ENCODE measurements at regions not wholly inside any gene's neighbourhood (a gene's known extent, or its start where the extent isn't known, plus 50 kb on each side); places are given as distances from the start of the nearest gene placed in this dataset.

DNA sequence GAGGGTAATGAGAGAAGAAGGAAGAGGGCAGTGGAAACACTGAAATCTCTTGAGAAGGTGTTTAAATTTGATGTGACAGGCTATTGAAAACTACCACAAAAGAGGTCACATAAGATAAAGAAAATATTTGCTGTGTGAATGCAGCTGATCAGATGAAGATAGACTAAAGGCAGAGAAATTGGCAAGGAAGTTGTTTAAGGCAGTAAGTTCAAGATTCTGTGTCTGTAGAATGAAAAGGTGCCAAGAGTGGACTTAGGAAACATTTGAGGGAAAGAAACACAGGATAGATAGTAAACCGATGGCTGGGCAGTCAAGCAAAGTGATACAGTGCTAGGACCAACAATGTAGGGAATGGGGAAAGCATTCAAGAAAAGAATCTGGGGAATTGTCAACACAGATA lies 332.3 kb upstream of the MARCKS start:
- no peak overlapping the region for H3K4me3 Mint-ChIP-seq
- H3K36me3 Mint-ChIP-seq: no peaks in the 10 kb centered on the region
- peaks cover 6% of the 10 kb centered on the region for H3K9me3 Mint-ChIP-seq
- peaks cover 8% of the 10 kb centered on the region for H3K4me1 Mint-ChIP-seq (ENCODE audit: unreplicated experiment)
- H3K27me3 Mint-ChIP-seq: no peaks in the 10 kb centered on the region
- TF ChIP-seq, protein P1, sequence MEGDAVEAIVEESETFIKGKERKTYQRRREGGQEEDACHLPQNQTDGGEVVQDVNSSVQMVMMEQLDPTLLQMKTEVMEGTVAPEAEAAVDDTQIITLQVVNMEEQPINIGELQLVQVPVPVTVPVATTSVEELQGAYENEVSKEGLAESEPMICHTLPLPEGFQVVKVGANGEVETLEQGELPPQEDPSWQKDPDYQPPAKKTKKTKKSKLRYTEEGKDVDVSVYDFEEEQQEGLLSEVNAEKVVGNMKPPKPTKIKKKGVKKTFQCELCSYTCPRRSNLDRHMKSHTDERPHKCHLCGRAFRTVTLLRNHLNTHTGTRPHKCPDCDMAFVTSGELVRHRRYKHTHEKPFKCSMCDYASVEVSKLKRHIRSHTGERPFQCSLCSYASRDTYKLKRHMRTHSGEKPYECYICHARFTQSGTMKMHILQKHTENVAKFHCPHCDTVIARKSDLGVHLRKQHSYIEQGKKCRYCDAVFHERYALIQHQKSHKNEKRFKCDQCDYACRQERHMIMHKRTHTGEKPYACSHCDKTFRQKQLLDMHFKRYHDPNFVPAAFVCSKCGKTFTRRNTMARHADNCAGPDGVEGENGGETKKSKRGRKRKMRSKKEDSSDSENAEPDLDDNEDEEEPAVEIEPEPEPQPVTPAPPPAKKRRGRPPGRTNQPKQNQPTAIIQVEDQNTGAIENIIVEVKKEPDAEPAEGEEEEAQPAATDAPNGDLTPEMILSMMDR (conservative IDR thresholded peaks at IDR 0.05): no peak
- no peak overlapping the region for H3K27ac Mint-ChIP-seq
- DNase-seq (ENCODE audit: extremely low spot score, unreplicated experiment): no peak

DNA sequence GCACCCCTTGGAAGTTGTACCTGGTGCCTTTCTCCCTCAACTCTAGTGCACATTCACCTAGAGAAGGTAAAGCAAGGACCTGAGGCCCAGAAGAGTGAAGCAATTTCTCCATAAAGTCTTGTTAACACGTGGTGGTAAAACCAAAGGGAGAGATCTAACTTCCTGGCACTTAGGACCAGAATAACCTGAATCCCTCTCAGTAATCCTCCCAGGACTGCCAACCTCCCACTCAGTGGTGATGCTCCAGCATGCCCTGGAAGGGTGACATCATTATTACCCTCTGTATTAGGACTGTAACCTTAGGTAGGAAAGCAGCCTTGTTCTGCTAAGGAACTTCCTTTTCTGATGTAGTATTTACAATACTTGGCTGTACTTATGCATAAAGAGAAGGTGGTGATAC lies 330.6 kb upstream of the MARCKS start:
- H3K36me3 Mint-ChIP-seq: no peaks in the 10 kb centered on the region
- H3K4me1 Mint-ChIP-seq (ENCODE audit: unreplicated experiment): peaks cover 8% of the 10 kb centered on the region
- no peaks in the 10 kb centered on the region for H3K27me3 Mint-ChIP-seq
- TF ChIP-seq, protein P1 (conservative IDR thresholded peaks at IDR 0.05): no peak
- H3K4me3 Mint-ChIP-seq: no peak overlapping the region
- DNase-seq (ENCODE audit: extremely low spot score, unreplicated experiment): no peak
- no peak overlapping the region for H3K27ac Mint-ChIP-seq
- H3K9me3 Mint-ChIP-seq: peaks cover 6% of the 10 kb centered on the region

DNA sequence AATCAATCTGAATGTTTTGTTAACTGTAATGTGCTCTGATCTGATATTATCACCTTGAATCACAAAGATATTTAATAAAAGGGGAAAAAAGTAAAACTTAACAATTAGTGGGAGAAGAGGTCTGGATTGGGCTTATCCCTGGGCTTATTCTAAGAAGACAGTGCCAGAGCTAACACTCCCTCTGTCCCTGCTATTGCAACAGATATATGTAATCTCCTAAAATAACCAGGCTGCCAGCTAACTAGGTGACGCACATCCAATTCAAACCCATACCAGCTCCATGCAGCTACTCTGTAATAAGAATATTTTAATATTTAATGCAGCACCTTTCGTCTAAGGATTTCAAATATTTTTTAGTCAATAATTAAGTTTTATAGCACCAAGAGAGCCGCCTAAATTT lies 330.1 kb upstream of the MARCKS start:
- no peaks in the 10 kb centered on the region for H3K36me3 Mint-ChIP-seq
- no peak for DNase-seq (ENCODE audit: extremely low spot score, unreplicated experiment)
- peaks cover 8% of the 10 kb centered on the region for H3K4me1 Mint-ChIP-seq (ENCODE audit: unreplicated experiment)
- no peak overlapping the region for H3K4me3 Mint-ChIP-seq
- H3K27ac Mint-ChIP-seq: no peak overlapping the region
- peaks cover 6% of the 10 kb centered on the region for H3K9me3 Mint-ChIP-seq
- TF ChIP-seq, protein P1 (conservative IDR thresholded peaks at IDR 0.05): no peak
- no peaks in the 10 kb centered on the region for H3K27me3 Mint-ChIP-seq

DNA sequence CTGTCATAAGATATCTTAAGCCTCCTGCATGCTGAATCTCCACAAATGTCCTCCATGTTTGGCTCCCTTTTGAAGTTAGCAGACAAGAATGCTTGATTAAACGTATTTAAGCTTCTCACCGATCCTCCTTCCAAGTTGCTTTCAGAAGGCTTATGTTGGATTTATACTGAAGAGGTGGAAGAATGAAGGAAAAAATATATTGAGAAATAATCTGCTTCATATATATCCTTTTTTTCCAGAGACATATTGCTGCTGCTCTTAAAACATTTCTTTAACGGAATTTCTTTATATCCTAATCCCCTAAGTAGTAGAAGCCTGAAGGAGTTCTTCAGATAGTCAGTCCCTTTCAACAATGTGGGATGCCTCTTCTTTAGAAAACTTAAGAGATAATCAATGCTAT lies 329.0 kb upstream of the MARCKS start:
- H3K36me3 Mint-ChIP-seq: no peaks in the 10 kb centered on the region
- H3K27ac Mint-ChIP-seq: no peak overlapping the region
- no peaks in the 10 kb centered on the region for H3K27me3 Mint-ChIP-seq
- no peak overlapping the region for H3K4me3 Mint-ChIP-seq
- H3K9me3 Mint-ChIP-seq: peaks cover 6% of the 10 kb centered on the region
- peaks cover 8% of the 10 kb centered on the region for H3K4me1 Mint-ChIP-seq (ENCODE audit: unreplicated experiment)
- no peak for DNase-seq (ENCODE audit: extremely low spot score, unreplicated experiment)
- TF ChIP-seq, protein P1 (conservative IDR thresholded peaks at IDR 0.05): no peak

DNA sequence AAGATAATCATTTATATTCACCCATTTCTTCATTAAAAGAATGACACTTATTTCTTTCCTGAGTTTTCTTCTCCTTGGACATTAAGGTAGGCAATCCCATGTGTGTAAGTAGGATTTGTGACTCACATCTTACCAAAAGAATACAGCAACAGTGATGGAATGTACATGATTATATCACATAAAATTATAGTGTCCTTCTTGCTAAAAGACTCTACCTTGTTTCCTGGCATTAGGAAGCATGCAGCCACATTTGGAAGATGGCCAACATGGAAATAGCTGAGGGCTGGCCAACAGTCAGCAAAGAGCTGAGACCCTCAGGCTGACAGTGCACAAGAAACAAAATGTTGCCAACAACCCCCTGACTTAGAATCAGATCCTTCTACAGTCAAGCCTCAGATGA lies 327.9 kb upstream of the MARCKS start:
- H3K27ac Mint-ChIP-seq: no peak overlapping the region
- H3K4me3 Mint-ChIP-seq: no peak overlapping the region
- no peaks in the 10 kb centered on the region for H3K27me3 Mint-ChIP-seq
- H3K4me1 Mint-ChIP-seq (ENCODE audit: unreplicated experiment): peaks cover 8% of the 10 kb centered on the region
- TF ChIP-seq, protein P1 (conservative IDR thresholded peaks at IDR 0.05): no peak
- H3K9me3 Mint-ChIP-seq: peaks cover 6% of the 10 kb centered on the region
- DNase-seq (ENCODE audit: extremely low spot score, unreplicated experiment): no peak
- H3K36me3 Mint-ChIP-seq: no peaks in the 10 kb centered on the region

DNA sequence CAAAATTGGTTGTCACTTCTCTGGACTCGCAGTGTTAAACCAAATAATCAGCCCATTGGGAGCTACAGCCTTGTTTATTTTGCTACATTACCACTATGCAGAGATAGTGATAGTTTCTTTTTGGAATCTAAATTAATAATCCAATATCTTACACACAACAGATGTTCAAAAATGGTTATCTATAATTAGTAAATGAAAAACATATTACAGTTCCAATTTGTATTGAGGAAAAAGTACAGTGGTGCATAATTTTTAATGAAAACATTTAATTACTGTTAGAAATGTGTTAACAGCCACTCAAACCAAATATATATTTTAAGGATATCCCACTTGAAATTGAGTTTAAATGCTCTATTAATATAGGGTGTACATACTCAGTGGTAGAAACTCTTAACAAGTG lies 327.3 kb upstream of the MARCKS start:
- H3K27me3 Mint-ChIP-seq: no peaks in the 10 kb centered on the region
- no peak for DNase-seq (ENCODE audit: extremely low spot score, unreplicated experiment)
- H3K27ac Mint-ChIP-seq: no peak overlapping the region
- no peak overlapping the region for H3K4me3 Mint-ChIP-seq
- H3K36me3 Mint-ChIP-seq: no peaks in the 10 kb centered on the region
- peaks cover 4% of the 10 kb centered on the region for H3K4me1 Mint-ChIP-seq (ENCODE audit: unreplicated experiment)
- peaks cover 5% of the 10 kb centered on the region for H3K9me3 Mint-ChIP-seq
- TF ChIP-seq, protein P1 (conservative IDR thresholded peaks at IDR 0.05): no peak
